GM23338 (cell line): ENCODE measurements at regions not wholly inside any gene's neighbourhood (a gene's known extent, or its start where the extent isn't known, plus 50 kb on each side); places are given as distances from the start of the nearest gene placed in this dataset.

ENCODE experiments used
- ATAC-seq: fragments of 200-7000 bp; cut with Tn5 transposase; 3 replicates; pipeline ENCODE4 v1.9.1; 2020
- DNase-seq: peaks from one replicate; pipeline ENCODE4 v3.0.0-alpha.2; 2015; ENCODE audit warnings: low spot score
- H2AFZ ChIP-seq: fragments of 200-600 bp; sonication (generic); 2 replicates; pipeline ENCODE4 v1.8.0; 2016; ENCODE audit warnings: antibody characterized with exemption, mild to moderate bottlenecking, moderate library complexity
- H3F3A ChIP-seq: fragments of 200-600 bp; sonication (generic); replicated peaks from 2 replicates; pipeline ENCODE4 v1.8.0; 2017; ENCODE audit warnings: antibody characterized with exemption, mixed run types, low read depth
- H3K27ac ChIP-seq: fragments of 200-600 bp; sonication (generic); 2 replicates; pipeline ENCODE4 v1.6.1; 2016; ENCODE audit warnings: low read depth
- H3K27me3 ChIP-seq: fragments of 200-600 bp; sonication (generic); 2 replicates; pipeline ENCODE4 v1.8.0; 2016; ENCODE audit warnings: mild to moderate bottlenecking, mixed run types, moderate library complexity; ENCODE audit not compliant: insufficient read depth
- H3K36me3 ChIP-seq: fragments of 200-600 bp; sonication (generic); 2 replicates; pipeline ENCODE4 v1.8.0; 2016; ENCODE audit warnings: mild to moderate bottlenecking; ENCODE audit not compliant: insufficient read depth
- H3K4me1 ChIP-seq: fragments of 200-600 bp; sonication (generic); 2 replicates; pipeline ENCODE4 v1.8.0; 2016; ENCODE audit warnings: mild to moderate bottlenecking, moderate library complexity; ENCODE audit not compliant: insufficient read depth
- H3K4me2 ChIP-seq: fragments of 200-600 bp; sonication (generic); 2 replicates; pipeline ENCODE4 v1.7.1; 2017; ENCODE audit warnings: mixed run types
- H3K4me3 ChIP-seq: fragments of 200-600 bp; sonication (generic); 2 replicates; pipeline ENCODE4 v1.6.1; 2016; ENCODE audit warnings: mixed run types
- H3K79me2 ChIP-seq: fragments of 200-600 bp; sonication (generic); replicated peaks from 2 replicates; pipeline ENCODE4 v1.8.0; 2017; ENCODE audit warnings: mild to moderate bottlenecking; ENCODE audit not compliant: insufficient read depth
- H3K9me2 ChIP-seq: fragments of 200-600 bp; sonication (generic); 2 replicates; pipeline ENCODE4 v1.8.0; 2017; ENCODE audit not compliant: insufficient read depth
- H4K20me1 ChIP-seq: fragments of 200-600 bp; sonication (generic); replicated peaks from 2 replicates; pipeline ENCODE4 v1.8.0; 2017; ENCODE audit warnings: mild to moderate bottlenecking; ENCODE audit not compliant: insufficient read depth
- H3K27ac Mint-ChIP-seq: 2 replicates; pipeline ENCODE4 v1.8.0; 2020; ENCODE audit warnings: inconsistent platforms, mild to moderate bottlenecking, moderate library complexity, mixed read lengths
- H3K27me3 Mint-ChIP-seq: 3 replicates; pipeline ENCODE4 v1.8.0; 2022; ENCODE audit warnings: low read depth, mild to moderate bottlenecking, moderate library complexity, mixed read lengths, inconsistent platforms; ENCODE audit not compliant: insufficient read depth, poor library complexity
- H3K36me3 Mint-ChIP-seq: 3 replicates; pipeline ENCODE4 v1.8.0; 2021; ENCODE audit warnings: low read depth, mild to moderate bottlenecking, inconsistent platforms, moderate library complexity, mixed read lengths
- H3K4me1 Mint-ChIP-seq: 3 replicates; pipeline ENCODE4 v1.8.0; 2020; ENCODE audit warnings: mild to moderate bottlenecking, inconsistent platforms, mixed read lengths
- H3K4me3 Mint-ChIP-seq: 3 replicates; pipeline ENCODE4 v1.8.0; 2021; ENCODE audit warnings: moderate library complexity, mild to moderate bottlenecking, inconsistent platforms, mixed read lengths
- H3K9me3 Mint-ChIP-seq: 3 replicates; pipeline ENCODE4 v1.8.0; 2020; ENCODE audit warnings: moderate library complexity, mild to moderate bottlenecking, inconsistent platforms, mixed read lengths
- CREB1 ChIP-seq: fragments of 250-450 bp; sonication (Bioruptor Pico); IDR thresholded peaks from 2 replicates; pipeline ENCODE4 v1.5.0; 2020; ENCODE audit warnings: low read depth, mild to moderate bottlenecking, moderate library complexity
- ETS1 ChIP-seq: IDR thresholded peaks from 2 replicates; pipeline ENCODE4 v1.6.1; 2016; ENCODE audit warnings: antibody characterized with exemption
- EZH2phosphoT487 ChIP-seq: fragments of 200-600 bp; sonication (generic); IDR thresholded peaks from one replicate; pipeline ENCODE4 v1.8.1; 2018; ENCODE audit warnings: antibody characterized with exemption; ENCODE audit not compliant: unreplicated experiment
- JUNB ChIP-seq: IDR thresholded peaks from one replicate; pipeline ENCODE4 v1.6.1; 2016; ENCODE audit warnings: antibody characterized with exemption; ENCODE audit not compliant: unreplicated experiment
- POLR2AphosphoS5 ChIP-seq: IDR thresholded peaks from 2 replicates; pipeline ENCODE4 v1.6.1; 2016; ENCODE audit warnings: antibody characterized with exemption, low read depth
- STAT1 ChIP-seq: IDR thresholded peaks from one replicate; pipeline ENCODE4 v1.6.1; 2016; ENCODE audit warnings: antibody characterized with exemption; ENCODE audit not compliant: unreplicated experiment
- ZNF114 ChIP-seq: fragments of 250-450 bp; sonication (Bioruptor Pico); IDR thresholded peaks from 2 replicates; pipeline ENCODE4 v1.5.0; 2020; ENCODE audit warnings: mild to moderate bottlenecking, moderate library complexity
- ZNF331 ChIP-seq: fragments of 250-450 bp; sonication (Bioruptor Pico); IDR thresholded peaks from 2 replicates; pipeline ENCODE4 v1.5.0; 2020; ENCODE audit warnings: low read depth, mild to moderate bottlenecking, moderate library complexity
- ZNF462 ChIP-seq: fragments of 250-450 bp; sonication (Bioruptor Pico); IDR thresholded peaks from 2 replicates; pipeline ENCODE4 v1.5.0; 2020; ENCODE audit warnings: mild to moderate bottlenecking, moderate library complexity
- TF ChIP-seq, protein P1 (sequence below), 2 experiments: fragments of 200-600 bp in 1 of 2; sonication (generic) in 1 of 2; conservative IDR thresholded peaks; 2 replicates each; pipeline versions ENCODE4 v1.5.1 to v1.6.1; 2016 to 2017; ENCODE audit warnings: antibody characterized with exemption in 2 of 2, low read depth in 2 of 2, mild to moderate bottlenecking in 2 of 2, moderate library complexity in 1 of 2

DNA sequence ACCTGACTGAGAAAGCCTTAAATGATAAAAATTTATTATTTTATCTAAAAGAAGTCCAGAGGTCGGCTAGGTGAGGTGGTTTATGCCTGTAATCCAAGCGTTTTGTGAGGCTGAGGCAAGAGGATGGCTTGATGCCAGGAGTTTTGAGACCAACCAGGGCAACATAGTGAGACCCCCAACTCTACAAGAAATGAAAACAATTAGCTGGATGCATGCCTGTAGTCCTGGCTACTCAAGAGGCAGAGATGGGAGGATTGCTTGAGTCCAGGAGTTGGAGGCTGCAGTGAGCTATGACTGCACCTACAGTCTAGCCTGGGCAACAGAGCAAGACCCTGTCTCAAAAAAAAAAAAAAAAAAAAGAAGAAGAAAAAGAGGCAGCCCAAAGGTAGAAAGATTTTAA is 179.9 kb upstream of the KIF2A start (continued):
- no peak for TF ChIP-seq ZNF114 (CRISPR knock-in tag)
- TF ChIP-seq CREB1 (CRISPR knock-in tag), result no peak
- TF ChIP-seq, protein P1, sequence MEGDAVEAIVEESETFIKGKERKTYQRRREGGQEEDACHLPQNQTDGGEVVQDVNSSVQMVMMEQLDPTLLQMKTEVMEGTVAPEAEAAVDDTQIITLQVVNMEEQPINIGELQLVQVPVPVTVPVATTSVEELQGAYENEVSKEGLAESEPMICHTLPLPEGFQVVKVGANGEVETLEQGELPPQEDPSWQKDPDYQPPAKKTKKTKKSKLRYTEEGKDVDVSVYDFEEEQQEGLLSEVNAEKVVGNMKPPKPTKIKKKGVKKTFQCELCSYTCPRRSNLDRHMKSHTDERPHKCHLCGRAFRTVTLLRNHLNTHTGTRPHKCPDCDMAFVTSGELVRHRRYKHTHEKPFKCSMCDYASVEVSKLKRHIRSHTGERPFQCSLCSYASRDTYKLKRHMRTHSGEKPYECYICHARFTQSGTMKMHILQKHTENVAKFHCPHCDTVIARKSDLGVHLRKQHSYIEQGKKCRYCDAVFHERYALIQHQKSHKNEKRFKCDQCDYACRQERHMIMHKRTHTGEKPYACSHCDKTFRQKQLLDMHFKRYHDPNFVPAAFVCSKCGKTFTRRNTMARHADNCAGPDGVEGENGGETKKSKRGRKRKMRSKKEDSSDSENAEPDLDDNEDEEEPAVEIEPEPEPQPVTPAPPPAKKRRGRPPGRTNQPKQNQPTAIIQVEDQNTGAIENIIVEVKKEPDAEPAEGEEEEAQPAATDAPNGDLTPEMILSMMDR (conservative IDR thresholded peaks at IDR 0.05; ENCODE audit: low read depth in 2 of 2), result no peak
- TF ChIP-seq STAT1, result no peak
- no peak for TF ChIP-seq ZNF331 (CRISPR knock-in tag)
- no peak for TF ChIP-seq EZH2phosphoT487
- TF ChIP-seq ETS1, result no peak

- ATAC-seq, result no peak
- Histone ChIP-seq H3K4me3 (no peak overlapping the region), H3F3A (no peaks in the 10 kb centered on the region), H3K36me3 (no peaks in the 10 kb centered on the region), H3K4me1 (no peaks in the 10 kb centered on the region), H3K4me2 (no peak overlapping the region), H3K27ac (no peak overlapping the region), H3K79me2 (no peaks in the 10 kb centered on the region), H4K20me1 (no peaks in the 10 kb centered on the region), H3K9me2 (peaks cover 13% of the 10 kb centered on the region), H2AFZ (peak overlapping the region; percentile 74; the same call in 1 of the 2 replicates), H3K27me3 (no peaks in the 10 kb centered on the region)
- Mint-ChIP-seq H3K9me3 (no peaks in the 10 kb centered on the region), H3K27me3 (peaks cover 8% of the 10 kb centered on the region), H3K4me1 (peaks cover 4% of the 10 kb centered on the region; the same call in 2 of the 3 replicates), H3K4me3 (no peak overlapping the region), H3K36me3 (no peaks in the 10 kb centered on the region), H3K27ac (no peak overlapping the region)
- no peak for TF ChIP-seq JUNB
- TF ChIP-seq POLR2AphosphoS5, result no peak
- no peak for TF ChIP-seq CREB1 (CRISPR knock-in tag)
- TF ChIP-seq ZNF462, result no peak
- TF ChIP-seq ZNF331 (CRISPR knock-in tag), result no peak
- no peak for TF ChIP-seq ZNF114 (CRISPR knock-in tag)
- TF ChIP-seq, protein P1 (conservative IDR thresholded peaks at IDR 0.05; ENCODE audit: low read depth in 2 of 2), result no peak
- DNase-seq, result no peak
These were observed 178.8 kb upstream of the KIF2A start for GRCh38 chr5:62127098-62127736.
